ENCODE measurements at regions not wholly inside any gene's neighbourhood (a gene's known extent, or its start where the extent isn't known, plus 50 kb on each side); places are given as distances from the start of the nearest gene placed in this dataset.
A peak's percentile ranks its signal among the peaks of the same experiment; 100 is the strongest.

- no peaks in the 10 kb centered on the region for H3K9me3 ChIP-seq (ENCODE audit: low read depth)
- peaks cover 20% of the 10 kb centered on the region for H3K27me3 ChIP-seq
- Mint-ChIP-seq H3K36me3 (no peaks in the 10 kb centered on the region), H3K27ac (no peak overlapping the region), H3K4me1 (peaks cover 5% of the 10 kb centered on the region), H3K9me3 (no peaks in the 10 kb centered on the region), H3K27me3 (ENCODE audit: insufficient read depth, low read depth) (peaks cover 3% of the 10 kb centered on the region), H3K4me3 (no peak overlapping the region)
- H2AFZ ChIP-seq (replicated peaks), result no peak overlapping the region
- H4K20me1 ChIP-seq (ENCODE audit: low read depth), result no peaks in the 10 kb centered on the region
- no peak overlapping the region for H3K9ac ChIP-seq
- H3K4me2 ChIP-seq, result no peak overlapping the region
- H3K4me1 ChIP-seq, result no peaks in the 10 kb centered on the region
- TF ChIP-seq EZH2 (IDR thresholded peaks at IDR 0.05) (no peak), CTCF (IDR thresholded peaks at IDR 0.05) (no peak), EZH2phosphoT487 (IDR thresholded peaks at IDR 0.05) (no peak)
- no peak overlapping the region for H3K4me3 ChIP-seq
- no peaks in the 10 kb centered on the region for H3K79me2 ChIP-seq (ENCODE audit: low read depth)
- H3K27ac ChIP-seq, result no peak overlapping the region
- H3K36me3 ChIP-seq, result no peaks in the 10 kb centered on the region
- no peak for DNase-seq (ENCODE audit: low spot score)
- H3F3A ChIP-seq (ENCODE audit: low read depth), result no peaks in the 10 kb centered on the region
These were observed 607.8 kb upstream of the ARID1B start for GRCh38 chr6:156169371-156169770.

GRCh38 chr6:156167625-156168071, 609.5 kb upstream of the ARID1B start:
- H3K9me3 Mint-ChIP-seq, result no peaks in the 10 kb centered on the region
- H3K4me1 Mint-ChIP-seq, result peaks cover 5% of the 10 kb centered on the region
- H3K4me3 ChIP-seq, result no peak overlapping the region
- H3K27me3 ChIP-seq, result peaks cover 3% of the 10 kb centered on the region
- no peaks in the 10 kb centered on the region for H3K36me3 ChIP-seq
- TF ChIP-seq CTCF (IDR thresholded peaks at IDR 0.05) (no peak), EZH2 (IDR thresholded peaks at IDR 0.05) (no peak), EZH2phosphoT487 (IDR thresholded peaks at IDR 0.05) (no peak)
- H3K4me3 Mint-ChIP-seq, result no peak overlapping the region
- no peaks in the 10 kb centered on the region for H4K20me1 ChIP-seq (ENCODE audit: low read depth)
- H3F3A ChIP-seq (ENCODE audit: low read depth), result no peaks in the 10 kb centered on the region
- H2AFZ ChIP-seq (replicated peaks), result peak overlapping the region; percentile 62
- H3K79me2 ChIP-seq (ENCODE audit: low read depth), result no peaks in the 10 kb centered on the region
- H3K27ac ChIP-seq, result no peak overlapping the region
- no peak overlapping the region for H3K27ac Mint-ChIP-seq
- H3K9me3 ChIP-seq (ENCODE audit: low read depth), result no peaks in the 10 kb centered on the region
- H3K36me3 Mint-ChIP-seq, result no peaks in the 10 kb centered on the region
- no peak for DNase-seq (ENCODE audit: low spot score)
- no peak overlapping the region for H3K4me2 ChIP-seq
- H3K4me1 ChIP-seq, result no peaks in the 10 kb centered on the region
- no peaks in the 10 kb centered on the region for H3K27me3 Mint-ChIP-seq (ENCODE audit: insufficient read depth, low read depth)
- H3K9ac ChIP-seq, result no peak overlapping the region

GRCh38 chr6:156167016-156167624, 610.1 kb upstream of the ARID1B start:
- Mint-ChIP-seq H3K4me1 (peaks cover 5% of the 10 kb centered on the region), H3K9me3 (no peaks in the 10 kb centered on the region), H3K4me3 (no peak overlapping the region), H3K27me3 (ENCODE audit: insufficient read depth, low read depth) (peaks cover under 1% of the 10 kb centered on the region), H3K36me3 (no peaks in the 10 kb centered on the region), H3K27ac (no peak overlapping the region)
- Histone ChIP-seq H3K27ac (no peak overlapping the region), H3K4me2 (no peak overlapping the region), H3K4me1 (no peaks in the 10 kb centered on the region), H2AFZ (replicated peaks) (peak overlapping the region; percentile 62), H3K36me3 (no peaks in the 10 kb centered on the region), H4K20me1 (ENCODE audit: low read depth) (no peaks in the 10 kb centered on the region), H3K27me3 (no peaks in the 10 kb centered on the region), H3K9me3 (ENCODE audit: low read depth) (no peaks in the 10 kb centered on the region), H3K79me2 (ENCODE audit: low read depth) (no peaks in the 10 kb centered on the region), H3F3A (ENCODE audit: low read depth) (no peaks in the 10 kb centered on the region), H3K4me3 (no peak overlapping the region), H3K9ac (no peak overlapping the region)
- no peak for TF ChIP-seq EZH2phosphoT487 (IDR thresholded peaks at IDR 0.05)
- TF ChIP-seq EZH2 (IDR thresholded peaks at IDR 0.05), result no peak
- TF ChIP-seq CTCF (IDR thresholded peaks at IDR 0.05), result no peak
- no peak for DNase-seq (ENCODE audit: low spot score)

Measured in neural progenitor cell (in vitro differentiated cells).